ENCODE measurements at regions not wholly inside any gene's neighbourhood (a gene's known extent, or its start where the extent isn't known, plus 50 kb on each side); places are given as distances from the start of the nearest gene placed in this dataset.

- TF ChIP-seq CTCF (IDR thresholded peaks at IDR 0.05 in 2 of 3, conservative IDR thresholded peaks at IDR 0.05 in 1 of 3; ENCODE audit: insufficient read depth in 2 of 3, low read depth in 1 of 3, low read length in 3 of 3) (no peak), NCOA6 (IDR thresholded peaks at IDR 0.05) (no peak)
These were observed 389.4 kb downstream of the TRIM36 start for GRCh38 chr5:114780290-114780689.

All from K562 (cell line).